GM12878 (cell line): ENCODE measurements at regions not wholly inside any gene's neighbourhood (a gene's known extent, or its start where the extent isn't known, plus 50 kb on each side); places are given as distances from the start of the nearest gene placed in this dataset.

Experiments used
- ATAC-seq: fragments of 200-7000 bp; cut with Tn5 transposase; 3 replicates; pipeline ENCODE4 v1.9.1; 2020; ENCODE audit warnings: mild to moderate bottlenecking, moderate library complexity
- BruUV-seq: library from RNA; stranded (reverse); fragments of 400-500 nt; replicated peaks from 2 replicates; lab custom pipeline; 2021; lab: Mats Ljungman, UMichigan
- CTCF ChIA-PET: fragments of 300-600 bp; sonication (Branson Sonifier 250); formaldehyde crosslinking; extraction: SDS; loops from one replicate; lab custom pipeline; 2021; ENCODE audit warnings: inconsistent platforms; lab: Yijun Ruan, JAX
- POLR2A ChIA-PET: fragments of 350-600 bp; formaldehyde crosslinking; extraction: SDS; loops from one replicate; lab custom pipeline; 2021; ENCODE audit warnings: inconsistent platforms; lab: Charles Lee
- RAD21 ChIA-PET: fragments of 300-600 bp; sonication (Branson Sonifier 250); formaldehyde crosslinking; loops from one replicate; lab custom pipeline; 2023; ENCODE audit warnings: antibody characterized with exemption; ENCODE audit not compliant: unreplicated experiment; lab: Charles Lee
- SMC1A ChIA-PET: fragments of 300-600 bp; sonication (Branson Sonifier 250); formaldehyde crosslinking; loops from one replicate; lab custom pipeline; 2023; ENCODE audit not compliant: unreplicated experiment, uncharacterized antibody; lab: Charles Lee
- DNase-seq: peaks from one replicate; pipeline ENCODE4 v3.0.0-alpha.2; 2011; ENCODE audit warnings: low read depth, low spot score
- FAIRE-seq: peaks from 3 replicates; lab custom pipeline; 2011; peaks lifted over from hg19 to GRCh38; lab: Jason Lieb, UNC
- H2AFZ ChIP-seq: 2 replicates; pipeline ENCODE4 v1.6.0; 2011; ENCODE audit warnings: low read depth, low read length, control low read depth; ENCODE audit not compliant: control insufficient read depth
- H3K27ac ChIP-seq: 2 replicates; pipeline ENCODE4 v1.5.1; 2011; ENCODE audit warnings: control low read depth; ENCODE audit not compliant: control insufficient read depth, insufficient read depth
- H3K27me3 ChIP-seq, 2 experiments: replicated peaks in 1 of 2; 2 replicates each; pipeline versions ENCODE4 v1.6.0 to v1.6.1; 2011; ENCODE audit warnings: low read length in 1 of 2; ENCODE audit not compliant: control insufficient read depth in 2 of 2, insufficient read depth in 2 of 2
- H3K36me3 ChIP-seq, 2 experiments: 2 replicates each; pipeline ENCODE4 v1.5.1; 2011; ENCODE audit warnings: low read length in 1 of 2; ENCODE audit not compliant: control insufficient read depth in 2 of 2, insufficient read depth in 2 of 2
- H3K4me1 ChIP-seq: 2 replicates; pipeline ENCODE4 v1.6.1; 2011; ENCODE audit warnings: mild to moderate bottlenecking, low read length, moderate library complexity, mixed read lengths; ENCODE audit not compliant: control insufficient read depth, insufficient read depth
- H3K4me2 ChIP-seq: 2 replicates; pipeline ENCODE4 v1.6.0; 2011; ENCODE audit warnings: control low read depth; ENCODE audit not compliant: control insufficient read depth, insufficient read depth
- H3K4me3 ChIP-seq: fragments of 200-600 bp; sonication (generic); 2 replicates; pipeline ENCODE4 v1.5.1; 2016
- H3K79me2 ChIP-seq: 2 replicates; pipeline ENCODE4 v1.6.0; 2011; ENCODE audit warnings: low read length; ENCODE audit not compliant: control insufficient read depth, insufficient read depth
- H3K9ac ChIP-seq: 2 replicates; pipeline ENCODE4 v1.8.0; 2011; ENCODE audit warnings: low read length, control low read depth, mixed read lengths; ENCODE audit not compliant: control insufficient read depth, insufficient read depth
- H3K9me3 ChIP-seq: replicated peaks from 3 replicates; pipeline ENCODE4 v1.5.1; 2011; ENCODE audit warnings: mild to moderate bottlenecking, low read length; ENCODE audit not compliant: control insufficient read depth, insufficient read depth
- H4K20me1 ChIP-seq: 2 replicates; pipeline ENCODE4 v1.6.0; 2011; ENCODE audit not compliant: control insufficient read depth, insufficient read depth
- CEBPB ChIP-seq, 2 experiments: fragments of 150-350 bp in 1 of 2; IDR thresholded peaks; 2 replicates each; pipeline ENCODE4 v1.6.1; 2012 to 2014; ENCODE audit warnings: low read depth in 2 of 2, low read length in 2 of 2, borderline replicate concordance in 1 of 2, inconsistent platforms in 1 of 2
- DPF2 ChIP-seq: fragments of 450-650 bp; IDR thresholded peaks from 2 replicates; pipeline ENCODE4 v1.6.1; 2017; ENCODE audit warnings: mild to moderate bottlenecking
- IRF4 ChIP-seq: IDR thresholded peaks from 2 replicates; pipeline ENCODE4 v1.6.1; 2011; ENCODE audit warnings: low read depth, low read length
- MEF2B ChIP-seq: fragments of 450-650 bp; IDR thresholded peaks from 2 replicates; pipeline ENCODE4 v1.6.1; 2018; ENCODE audit warnings: mild to moderate bottlenecking, moderate library complexity; ENCODE audit not compliant: partially characterized antibody, poor library complexity, severe bottlenecking
- RFX5 ChIP-seq: IDR thresholded peaks from 2 replicates; pipeline ENCODE4 v1.6.1; 2011; ENCODE audit warnings: low read depth, low read length, improper control_type of control experiment
- SIN3A ChIP-seq: IDR thresholded peaks from 2 replicates; pipeline ENCODE4 v1.6.1; 2012; ENCODE audit warnings: low read depth, low read length, improper control_type of control experiment
- SP1 ChIP-seq: IDR thresholded peaks from one replicate; pipeline ENCODE4 v1.6.1; 2011; ENCODE audit warnings: low read depth, low read length
- YBX1 ChIP-seq: fragments of 450-650 bp; IDR thresholded peaks from 2 replicates; pipeline ENCODE4 v1.6.1; 2016; ENCODE audit warnings: antibody characterized with exemption
- ZZZ3 ChIP-seq: IDR thresholded peaks from 2 replicates; pipeline ENCODE4 v1.6.1; 2011; ENCODE audit warnings: low read depth; ENCODE audit not compliant: control insufficient read depth, insufficient read length
- WGBS: methylation state at CpG from one replicate; pipeline ENCODE4 v1.1.6; 2016; ENCODE audit warnings: low lambda C conversion rate; ENCODE audit not compliant: insufficient replicate concordance, insufficient coverage; ENCODE audit errors: missing lambda C conversion rate; 5-methylcytosine and 5-hydroxymethylcytosine counted together
- in situ Hi-C: fragments of 300-500 bp; cut with MboI; formaldehyde crosslinking; loops from 9 replicates; pipeline ENCODE4 v1.14.3; 2018; ENCODE audit warnings: mixed read lengths
- intact Hi-C: fragments of 100-400 bp; cut with micrococcal nuclease; formaldehyde crosslinking; loops from one replicate; pipeline ENCODE4 v1.14.2; 2022; ENCODE audit not compliant: unreplicated experiment
- TF ChIP-seq, protein P1 (sequence below): IDR thresholded peaks from 2 replicates; pipeline ENCODE4 v1.6.1; 2011; ENCODE audit warnings: mild to moderate bottlenecking, low read depth, low read length, moderate library complexity; ENCODE audit not compliant: insufficient replicate concordance

DNA sequence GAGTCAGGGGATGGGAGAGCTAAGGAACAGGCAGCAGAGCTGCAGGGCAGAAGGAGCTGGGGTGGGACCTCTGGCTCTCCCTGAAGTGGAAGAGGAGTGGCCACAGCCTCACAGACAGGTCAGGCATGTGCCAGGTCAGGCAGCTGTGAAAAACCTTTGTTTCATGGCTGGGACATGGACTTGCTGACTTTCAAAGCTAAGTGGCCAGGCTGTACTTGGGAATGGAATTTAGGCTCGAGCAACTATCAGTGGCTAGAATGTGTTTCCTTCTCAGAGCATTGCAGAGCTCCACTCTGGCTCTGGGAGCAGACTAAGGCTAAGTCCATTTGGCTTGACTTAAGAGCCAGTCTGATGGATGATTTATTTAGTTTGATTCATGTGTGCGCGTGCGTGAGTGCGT lies 385.1 kb downstream of the LMX1A start:
- RAD21 ChIA-PET = no interaction called here
- SMC1A ChIA-PET = no interaction called here
- H3K27me3 ChIP-seq = no peaks in the 10 kb centered on the region
- WGBS = 66% methylated on average over 5 of the region's 5 CpGs
- no peaks in the 10 kb centered on the region for H3K4me1 ChIP-seq
- no peak for ATAC-seq
- no peak overlapping the region for H2AFZ ChIP-seq
- in situ Hi-C loops (no loop called here), intact Hi-C loops (no loop called here)
- H3K4me3 ChIP-seq = no peak overlapping the region
- FAIRE-seq = no peak
- no peak for TF ChIP-seq CEBPB (IDR thresholded peaks at IDR 0.05; ENCODE audit: borderline replicate concordance in 1 of 2, low read depth in 2 of 2, low read length in 2 of 2)
- no peak for TF ChIP-seq YBX1
- no peak for TF ChIP-seq ZZZ3
- TF ChIP-seq SIN3A = no peak
- no peak for TF ChIP-seq IRF4
- no peak for TF ChIP-seq RFX5
- no peak for TF ChIP-seq SP1
- TF ChIP-seq MEF2B = no peak
- TF ChIP-seq DPF2 = no peak
- TF ChIP-seq, protein P1, sequence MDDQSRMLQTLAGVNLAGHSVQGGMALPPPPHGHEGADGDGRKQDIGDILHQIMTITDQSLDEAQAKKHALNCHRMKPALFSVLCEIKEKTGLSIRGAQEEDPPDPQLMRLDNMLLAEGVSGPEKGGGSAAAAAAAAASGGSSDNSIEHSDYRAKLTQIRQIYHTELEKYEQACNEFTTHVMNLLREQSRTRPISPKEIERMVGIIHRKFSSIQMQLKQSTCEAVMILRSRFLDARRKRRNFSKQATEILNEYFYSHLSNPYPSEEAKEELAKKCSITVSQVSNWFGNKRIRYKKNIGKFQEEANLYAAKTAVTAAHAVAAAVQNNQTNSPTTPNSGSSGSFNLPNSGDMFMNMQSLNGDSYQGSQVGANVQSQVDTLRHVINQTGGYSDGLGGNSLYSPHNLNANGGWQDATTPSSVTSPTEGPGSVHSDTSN = no peak
- no peak overlapping the region for H3K9ac ChIP-seq
- BruUV-seq = no TSS peak
- H3K27ac ChIP-seq = no peak overlapping the region
- no peaks in the 10 kb centered on the region for H3K79me2 ChIP-seq
- H3K9me3 ChIP-seq = no peaks in the 10 kb centered on the region
- CTCF ChIA-PET = no interaction called here
- no peaks in the 10 kb centered on the region for H4K20me1 ChIP-seq
- H3K4me2 ChIP-seq = no peak overlapping the region
- POLR2A ChIA-PET = no interaction called here
- DNase-seq = no peak
- no peaks in the 10 kb centered on the region for H3K36me3 ChIP-seq
